ENCODE measurements at regions not wholly inside any gene's neighbourhood (a gene's known extent, or its start where the extent isn't known, plus 50 kb on each side); places are given as distances from the start of the nearest gene placed in this dataset.
"Not testable (repeated sequence)": the region's sequence is repeated elsewhere in the genome, so short reads cannot be mapped to it uniquely, and the experiment has no call there.

- WGBS, 2 donors: 40 to 45% methylated on average over 2 of the region's 2 CpGs
- TF ChIP-seq POLR2A (IDR thresholded peaks at IDR 0.05): no peak
- TF ChIP-seq CTCF (IDR thresholded peaks at IDR 0.05): no peak
- TF ChIP-seq EP300 (IDR thresholded peaks at IDR 0.05): no peak
- H3K27me3 ChIP-seq: no peaks in the 10 kb centered on the region
- H3K9me3 ChIP-seq: no peaks in the 10 kb centered on the region
- peak overlapping the region in 1 of 4 donors; percentile 40 for H3K27ac ChIP-seq
- H3K36me3 ChIP-seq: no peaks in the 10 kb centered on the region
- peaks cover 0 to 18% (median 0%) of the 10 kb centered on the region in 4 donors for H3K4me1 ChIP-seq
- DNase-seq (ENCODE audit: low spot score in 2 of 2): no peak
- no peak overlapping the region for H3K4me3 ChIP-seq
These were observed 516.2 kb upstream of the ADGRL3 start for GRCh38 chr4:60683973-60684372.

DNA sequence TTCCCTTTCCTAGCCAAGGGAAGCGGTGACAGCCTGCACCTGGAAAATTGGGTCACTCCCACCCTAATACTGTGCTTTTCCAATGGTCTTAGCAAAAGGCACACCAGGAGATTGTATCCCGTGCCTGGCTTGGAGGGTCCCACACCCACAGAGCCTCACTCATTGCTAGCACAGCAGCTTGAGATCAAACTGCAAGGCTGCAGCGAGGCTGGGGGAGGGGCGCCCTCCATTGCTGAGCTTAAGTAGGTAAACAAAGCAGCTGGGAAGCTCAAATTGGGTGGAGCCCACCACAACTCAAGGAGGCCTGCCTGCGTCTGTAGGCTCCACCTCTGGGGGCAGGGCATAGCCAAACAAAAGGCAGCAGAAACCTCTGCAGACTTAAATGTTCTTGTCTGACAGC is 504.1 kb upstream of the ADGRL3 start:
- WGBS, 2 donors: 86 to 89% methylated on average over 4 to 5 of the region's 5 CpGs
- not testable (repeated sequence) for H3K4me1 ChIP-seq; H3K4me3 ChIP-seq; H3K9me3 ChIP-seq; DNase-seq (ENCODE audit: low spot score in 2 of 2); H3K27ac ChIP-seq; H3K36me3 ChIP-seq; H3K27me3 ChIP-seq

- H3K27ac ChIP-seq: no peak overlapping the region
- no peaks in the 10 kb centered on the region for H3K4me1 ChIP-seq
- H3K27me3 ChIP-seq: no peaks in the 10 kb centered on the region
- no peaks in the 10 kb centered on the region for H3K36me3 ChIP-seq
- no peaks in the 10 kb centered on the region for H3K9me3 ChIP-seq
- WGBS, 2 donors: 86 to 92% methylated on average over 2 of the region's 2 CpGs
- DNase-seq (ENCODE audit: low spot score in 2 of 2): no peak
- no peak overlapping the region for H3K4me3 ChIP-seq
- TF ChIP-seq EP300 (IDR thresholded peaks at IDR 0.05): no peak
- no peak for TF ChIP-seq CTCF (IDR thresholded peaks at IDR 0.05)
- TF ChIP-seq POLR2A (IDR thresholded peaks at IDR 0.05): no peak
These were observed 491.1 kb upstream of the ADGRL3 start for GRCh38 chr4:60709061-60709460.

DNA sequence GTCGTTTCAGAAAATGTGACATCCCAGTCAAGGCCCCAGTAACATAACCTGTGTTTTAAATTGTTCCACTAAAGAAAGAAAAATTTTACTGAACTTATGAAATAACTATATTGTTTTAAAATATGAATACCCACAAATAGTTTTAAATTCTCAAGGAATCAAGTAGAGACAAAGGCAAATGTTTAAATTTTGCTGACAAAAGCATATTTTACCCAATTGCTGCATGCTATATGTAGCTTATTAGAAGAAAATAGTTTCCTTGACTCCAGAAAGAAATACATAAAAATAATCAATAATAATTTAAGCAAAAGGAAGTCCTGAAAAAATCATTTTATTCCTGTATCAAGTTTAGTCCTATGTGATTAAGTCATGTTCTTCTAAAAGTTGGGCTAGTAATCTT is 481.3 kb upstream of the ADGRL3 start:
- peaks cover 0 to 5% (median 0%) of the 10 kb centered on the region in 4 donors for H3K9me3 ChIP-seq
- WGBS, 2 donors: 57 to 71% methylated on average over 1 of the region's 1 CpG
- no peaks in the 10 kb centered on the region for H3K4me1 ChIP-seq
- no peak overlapping the region for H3K4me3 ChIP-seq
- no peak for DNase-seq (ENCODE audit: low spot score in 2 of 2)
- TF ChIP-seq POLR2A (IDR thresholded peaks at IDR 0.05) (no peak), CTCF (IDR thresholded peaks at IDR 0.05) (no peak), EP300 (IDR thresholded peaks at IDR 0.05) (no peak)
- H3K36me3 ChIP-seq: no peaks in the 10 kb centered on the region
- H3K27ac ChIP-seq: no peak overlapping the region
- H3K27me3 ChIP-seq: no peaks in the 10 kb centered on the region

DNA sequence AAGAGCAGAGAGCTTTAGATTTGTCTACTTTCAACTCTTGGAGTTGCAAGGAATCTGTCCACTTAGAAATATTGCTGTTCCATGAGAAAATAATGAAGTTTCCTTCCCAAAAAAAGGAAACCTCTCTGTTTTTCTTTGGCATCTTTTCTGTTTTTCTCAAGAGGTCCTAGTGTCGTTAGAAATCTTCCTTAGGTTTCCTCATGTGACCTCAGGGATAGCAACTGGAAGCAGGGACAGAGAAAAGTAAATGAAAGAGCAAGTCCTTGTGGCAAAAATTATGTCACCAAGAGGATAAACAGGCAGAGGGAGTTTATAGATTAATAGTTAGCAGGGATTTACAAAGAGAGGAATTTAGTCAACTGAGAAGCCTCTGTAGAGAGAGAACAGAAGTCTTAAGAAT is 478.4 kb upstream of the ADGRL3 start:
- Histone ChIP-seq H3K27ac (no peak overlapping the region), H3K27me3 (no peaks in the 10 kb centered on the region), H3K36me3 (no peaks in the 10 kb centered on the region), H3K4me3 (no peak overlapping the region), H3K4me1 (no peaks in the 10 kb centered on the region), H3K9me3 (peaks cover 0 to 5% (median 0%) of the 10 kb centered on the region in 4 donors)
- no peak for DNase-seq (ENCODE audit: low spot score in 2 of 2)
- WGBS, 2 donors: 14 to 24% methylated on average over 1 of the region's 1 CpG
- TF ChIP-seq EP300 (IDR thresholded peaks at IDR 0.05) (no peak), CTCF (IDR thresholded peaks at IDR 0.05) (no peak), POLR2A (IDR thresholded peaks at IDR 0.05) (no peak)

- H3K27me3 ChIP-seq: no peaks in the 10 kb centered on the region
- H3K36me3 ChIP-seq: no peaks in the 10 kb centered on the region
- TF ChIP-seq CTCF (IDR thresholded peaks at IDR 0.05) (no peak), POLR2A (IDR thresholded peaks at IDR 0.05) (no peak), EP300 (IDR thresholded peaks at IDR 0.05) (no peak)
- no peak overlapping the region for H3K27ac ChIP-seq
- DNase-seq (ENCODE audit: low spot score in 2 of 2): no peak
- no peak overlapping the region for H3K4me3 ChIP-seq
- no peaks in the 10 kb centered on the region for H3K4me1 ChIP-seq
- H3K9me3 ChIP-seq: peaks cover 0 to 5% (median 0%) of the 10 kb centered on the region in 4 donors
- 80 to 89% methylated on average over 3 of the region's 3 CpGs for WGBS, 2 donors
These were observed 476.3 kb upstream of the ADGRL3 start for GRCh38 chr4:60723796-60724195.

All from tibial nerve (tissue), 4 donors.